ENCODE measurements at regions not wholly inside any gene's neighbourhood (a gene's known extent, or its start where the extent isn't known, plus 50 kb on each side); places are given as distances from the start of the nearest gene placed in this dataset.

- ATAC-seq (no peak), FAIRE-seq (no peak), DNase-seq (ENCODE audit: low read depth in 1 of 2, low spot score in 1 of 2) (no peak)
- Histone ChIP-seq H3K4me2 (no peak overlapping the region), H3K4me1 (no peaks in the 10 kb centered on the region), H3K27ac (no peak overlapping the region), H3K4me3 (no peak overlapping the region), H3K9me3 (no peaks in the 10 kb centered on the region)
- POLR2A ChIA-PET = no interaction called here
- WGBS (ENCODE audit: missing lambda C conversion rate) = 44% methylated on average over 22 of the region's 23 CpGs
- CTCF ChIA-PET = interaction anchor here (0.6 kb wide), 1 partner anchor 376 kb away, joined by 4 read pairs; no protein-coding TSS in a partner anchor
- TF ChIP-seq ZC3H11A (IDR thresholded peaks at IDR 0.05) = no peak
- TF ChIP-seq CHD2 (IDR thresholded peaks at IDR 0.05; ENCODE audit: low read length, partially characterized antibody) = no peak
- TF ChIP-seq EP300 (IDR thresholded peaks at IDR 0.05) = no peak
- no peak for TF ChIP-seq MAX (IDR thresholded peaks at IDR 0.05)
- no peak for TF ChIP-seq MYC (IDR thresholded peaks at IDR 0.05; ENCODE audit: borderline replicate concordance, low read length)
- TF ChIP-seq BCL3 (IDR thresholded peaks at IDR 0.05) = no peak
- TF ChIP-seq TP53 (CRISPR knock-in tag; IDR thresholded peaks at IDR 0.05) = no peak
- TF ChIP-seq PBX3 (IDR thresholded peaks at IDR 0.05) = no peak
- no peak for TF ChIP-seq MAFK (IDR thresholded peaks at IDR 0.05; ENCODE audit: partially characterized antibody)
- no peak for TF ChIP-seq SREBF2 (IDR thresholded peaks at IDR 0.05)
- TF ChIP-seq CTCF (IDR thresholded peaks at IDR 0.05) = no peak
- no peak for TF ChIP-seq CHD4 (IDR thresholded peaks at IDR 0.05; ENCODE audit: borderline replicate concordance)
- no peak for TF ChIP-seq HMGXB4 (CRISPR knock-in tag; IDR thresholded peaks at IDR 0.05; ENCODE audit: borderline replicate concordance)
- TF ChIP-seq ELK1 (IDR thresholded peaks at IDR 0.05; ENCODE audit: low read depth, low read length) = no peak
- TF ChIP-seq RAD21 (conservative IDR thresholded peaks at IDR 0.05 in 1 of 2, IDR thresholded peaks at IDR 0.05 in 1 of 2) = no peak
Measured at GRCh38 chr20:63121749-63122405, 94.1 kb downstream of the YTHDF1 start.

- ATAC-seq (no peak), FAIRE-seq (no peak), DNase-seq (ENCODE audit: low read depth in 1 of 2, low spot score in 1 of 2) (no peak)
- ChIA-PET CTCF (interaction anchor here (0.6 kb wide), 1 partner anchor 376 kb away, joined by 4 read pairs; no protein-coding TSS in a partner anchor), POLR2A (no interaction called here)
- H3K9me3 ChIP-seq = no peaks in the 10 kb centered on the region
- TF ChIP-seq KDM1A (IDR thresholded peaks at IDR 0.05; ENCODE audit: low read depth) (no peak), EP300 (IDR thresholded peaks at IDR 0.05) (no peak), ZC3H11A (IDR thresholded peaks at IDR 0.05) (no peak), EHMT2 (IDR thresholded peaks at IDR 0.05; ENCODE audit: low read depth) (no peak), CHD2 (IDR thresholded peaks at IDR 0.05; ENCODE audit: low read length, partially characterized antibody) (no peak), RNF2 (IDR thresholded peaks at IDR 0.05; ENCODE audit: borderline replicate concordance, low read depth) (no peak)
- no peak overlapping the region for H3K27ac ChIP-seq
- WGBS (ENCODE audit: missing lambda C conversion rate) = 8% methylated on average over 14 of the region's 15 CpGs
- no peaks in the 10 kb centered on the region for H3K4me1 ChIP-seq
- no peak overlapping the region for H3K4me2 ChIP-seq
- no peak overlapping the region for H3K4me3 ChIP-seq
Measured at GRCh38 chr20:63121246-63121645, 94.7 kb downstream of the YTHDF1 start.
